SKM-1 treated with dmso at 0.1 percent for 144 hours (cell line): ENCODE measurements at regions not wholly inside any gene's neighbourhood (a gene's known extent, or its start where the extent isn't known, plus 50 kb on each side); places are given as distances from the start of the nearest gene placed in this dataset.
"Not testable (repeated sequence)": the region's sequence is repeated elsewhere in the genome, so short reads cannot be mapped to it uniquely, and the experiment has no call there.

Source experiments
- DNase-seq: peaks from one replicate; lab custom pipeline; 2025; ENCODE audit not compliant: unreplicated experiment; lab: John Stamatoyannopoulos, UW

DNA sequence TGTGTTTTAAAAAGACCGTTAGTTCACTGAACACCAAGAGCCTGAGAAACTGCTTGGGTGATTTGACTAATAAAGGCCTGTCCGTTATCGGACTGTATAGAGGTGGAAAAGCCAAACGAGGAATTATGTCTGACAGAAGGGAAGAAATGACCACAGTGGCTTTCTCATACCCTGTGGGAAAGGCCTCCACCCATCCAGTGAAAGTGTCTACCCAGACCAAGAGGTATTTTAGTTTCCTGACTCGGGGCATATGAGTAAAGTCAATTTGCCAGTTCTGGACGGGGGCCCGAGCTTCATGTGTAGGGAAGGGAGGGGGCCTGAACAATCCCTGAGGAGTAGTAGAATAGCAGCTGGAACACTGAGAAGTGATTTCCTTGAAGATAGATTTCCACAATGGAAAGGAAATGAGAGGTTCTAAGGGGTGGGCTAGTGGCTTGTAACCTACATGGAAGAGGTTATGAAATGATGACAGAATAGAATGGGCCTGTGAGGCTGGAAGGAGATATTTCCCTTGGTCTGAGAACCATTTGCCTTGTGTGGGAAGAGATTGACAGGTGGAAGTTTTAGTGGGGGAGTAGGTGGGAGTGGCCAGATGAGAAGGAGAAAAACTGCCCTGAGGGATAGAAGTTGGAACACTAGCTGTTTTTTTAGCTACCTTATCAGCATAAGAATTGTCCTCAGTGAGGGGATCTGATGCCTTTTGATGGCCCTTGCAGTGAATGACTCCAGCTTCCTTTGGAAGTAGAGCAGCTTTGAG is 106.4 kb upstream of the PPM1J start:
- not testable (repeated sequence) for DNase-seq

DNA sequence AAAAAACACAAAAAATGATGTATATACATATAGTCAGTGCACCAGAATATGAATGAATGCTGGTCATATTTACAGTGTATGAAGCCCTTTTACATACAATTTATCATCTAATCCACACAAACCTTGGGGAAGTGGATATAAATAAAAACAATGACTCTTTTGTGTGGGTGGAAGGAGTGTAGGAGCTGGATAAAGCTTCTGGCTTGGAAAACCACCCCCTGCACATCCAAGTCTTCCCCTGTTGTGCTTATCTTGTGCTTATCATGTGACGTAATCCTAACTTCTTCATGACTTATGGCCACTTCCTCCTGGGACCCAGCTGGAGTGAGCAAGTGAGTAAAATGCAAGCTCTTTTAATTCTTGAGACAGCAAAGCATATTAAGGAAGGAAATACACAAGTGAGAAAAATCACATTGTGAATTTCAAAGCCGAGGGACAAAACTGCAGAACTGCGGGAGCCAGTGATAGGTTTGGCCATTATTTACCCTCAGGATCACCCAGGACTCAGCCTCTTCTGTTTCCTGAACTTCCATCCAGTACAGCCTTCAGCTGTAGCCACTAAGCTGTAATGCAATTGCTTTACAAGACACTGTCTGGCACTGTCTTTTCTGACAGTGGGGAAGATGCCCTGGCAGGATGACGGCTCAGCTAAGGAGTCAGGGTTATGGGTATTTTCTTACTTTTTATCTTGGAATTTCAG is 104.0 kb upstream of the PPM1J start:
- DNase-seq = peak; percentile 80

- no peak for DNase-seq
Measured at GRCh38 chr1:112817555-112818373, 102.6 kb upstream of the PPM1J start.

GRCh38 chr1:112815376-112815775 is 100.2 kb upstream of the PPM1J start:
- no peak for DNase-seq

DNA sequence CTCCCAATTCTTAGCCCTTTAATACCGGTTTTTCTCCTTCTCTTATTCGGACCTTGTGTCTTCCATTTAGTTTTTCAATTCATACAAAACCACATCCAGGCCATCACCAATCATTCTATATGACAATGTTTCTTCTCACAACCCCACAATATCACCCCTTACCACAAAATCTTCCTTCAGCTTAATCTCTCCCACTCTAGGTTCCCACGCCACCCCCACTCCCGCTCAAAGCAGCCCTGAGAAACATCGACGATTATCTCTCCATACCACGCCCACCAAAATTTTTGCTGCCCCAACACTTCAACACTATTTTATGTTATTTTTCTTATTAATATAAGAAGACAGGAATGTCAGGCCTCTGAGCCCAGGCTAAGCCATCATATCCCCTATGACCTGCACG is 99.5 kb upstream of the PPM1J start:
- not testable (repeated sequence) for DNase-seq

DNA sequence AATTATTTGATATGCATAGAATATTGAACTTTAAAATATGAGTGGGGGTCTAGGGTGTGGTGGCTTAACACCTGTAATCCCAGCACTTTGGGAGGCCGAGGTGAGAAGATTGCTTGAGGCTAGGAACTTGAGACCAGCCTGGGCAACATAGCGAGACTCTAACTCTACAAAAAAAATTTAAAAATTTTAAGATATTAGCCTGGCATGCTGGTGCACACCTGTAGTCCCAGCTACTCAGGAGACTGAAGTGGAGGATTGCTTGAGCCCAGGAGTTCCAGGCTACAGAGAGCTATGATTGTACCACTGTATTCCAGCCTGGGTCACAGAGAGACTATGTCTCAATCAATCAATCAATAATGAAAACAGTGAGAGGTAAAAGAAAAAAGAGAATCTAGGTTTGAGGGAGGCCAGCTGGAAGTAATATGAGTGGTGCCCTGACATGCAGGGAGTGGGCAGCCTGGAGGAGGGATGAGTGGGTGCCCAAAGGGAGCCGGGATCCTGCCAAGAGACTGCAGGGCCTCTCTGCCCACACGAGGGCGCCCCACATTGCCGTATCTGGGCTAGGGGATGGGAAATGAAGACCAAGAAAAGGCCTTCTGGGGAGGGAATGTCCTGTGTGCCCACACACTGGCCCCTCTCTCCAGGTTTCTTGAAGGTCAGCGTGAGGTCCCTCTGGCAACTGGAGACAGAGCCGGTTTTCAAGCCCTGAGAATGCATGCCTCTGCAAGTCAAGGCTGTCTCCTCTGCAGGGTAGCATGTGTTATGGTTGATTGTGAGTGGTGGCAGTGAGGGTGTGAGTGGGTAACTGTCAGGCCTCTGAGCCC is 93.9 kb upstream of the PPM1J start:
- peak; percentile 61 for DNase-seq

GRCh38 chr1:112807999-112808398 is 92.9 kb upstream of the PPM1J start:
- no peak for DNase-seq

GRCh38 chr1:112807117-112807516 is 92.0 kb upstream of the PPM1J start:
- DNase-seq = no peak

DNA sequence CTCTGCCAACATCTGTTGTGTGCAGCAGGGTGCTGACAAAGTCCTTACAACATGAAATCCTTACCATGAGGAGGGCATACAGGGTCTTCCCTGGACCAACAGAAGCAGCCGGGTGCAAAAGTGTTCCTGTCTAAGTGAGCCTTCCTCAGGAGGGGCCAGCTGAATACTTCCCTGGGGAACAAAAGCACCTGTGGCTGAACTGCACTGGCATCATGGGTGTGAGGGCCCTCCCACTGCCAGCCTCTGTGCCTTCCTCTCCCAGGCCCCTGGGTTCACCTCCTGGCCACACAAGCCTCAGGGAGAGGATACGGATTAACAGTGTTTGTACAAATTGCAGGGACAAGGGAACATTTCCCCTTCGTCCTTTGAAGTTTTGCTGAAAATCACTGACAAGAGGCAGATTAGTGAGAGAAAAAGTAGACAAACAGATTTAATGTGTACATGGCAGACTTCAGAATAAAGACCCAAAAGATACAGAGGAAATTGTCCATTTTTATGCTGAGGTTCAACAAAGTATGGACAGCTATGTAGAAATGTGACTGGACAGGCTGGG is 91.0 kb upstream of the PPM1J start:
- DNase-seq = no peak

DNA sequence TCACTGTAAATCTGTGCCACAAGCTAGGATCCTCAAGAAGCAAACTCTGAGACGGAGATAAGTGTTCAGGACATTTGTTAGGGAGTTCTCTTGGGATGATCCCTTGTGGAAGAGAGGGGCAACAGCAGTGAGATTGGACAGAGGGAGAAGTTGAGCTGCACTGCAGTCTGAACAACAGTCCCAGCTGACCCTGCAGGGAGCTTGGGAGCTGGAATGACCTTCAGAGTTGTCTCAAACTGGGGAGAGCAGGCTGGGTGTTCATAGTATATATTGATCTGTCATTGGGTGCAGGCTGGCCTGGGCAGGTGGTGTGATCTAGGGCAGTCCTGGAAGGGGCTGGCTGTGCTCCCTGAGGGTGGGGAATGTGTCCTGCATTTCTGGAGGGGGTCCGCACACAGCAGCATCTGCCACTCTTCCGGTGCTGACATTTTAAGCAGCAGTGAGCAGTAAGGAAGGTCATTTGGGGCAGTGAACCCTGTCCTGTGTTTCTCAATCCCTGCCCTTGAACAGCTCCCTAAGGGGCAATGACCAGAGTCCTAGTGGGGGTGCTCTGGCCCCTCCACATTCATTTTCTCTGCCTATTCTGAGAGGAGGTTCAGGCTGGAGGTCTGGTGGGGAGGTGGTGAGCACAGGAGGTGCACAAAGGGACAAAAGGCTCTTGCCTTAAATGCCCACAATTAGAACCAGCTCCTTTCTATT is 90.2 kb upstream of the PPM1J start:
- DNase-seq = no peak

- DNase-seq = peak; percentile 46
Measured at GRCh38 chr1:112803906-112804762, 89.0 kb upstream of the PPM1J start.

GRCh38 chr1:112800289-112800688 is 85.2 kb upstream of the PPM1J start:
- DNase-seq = no peak

DNA sequence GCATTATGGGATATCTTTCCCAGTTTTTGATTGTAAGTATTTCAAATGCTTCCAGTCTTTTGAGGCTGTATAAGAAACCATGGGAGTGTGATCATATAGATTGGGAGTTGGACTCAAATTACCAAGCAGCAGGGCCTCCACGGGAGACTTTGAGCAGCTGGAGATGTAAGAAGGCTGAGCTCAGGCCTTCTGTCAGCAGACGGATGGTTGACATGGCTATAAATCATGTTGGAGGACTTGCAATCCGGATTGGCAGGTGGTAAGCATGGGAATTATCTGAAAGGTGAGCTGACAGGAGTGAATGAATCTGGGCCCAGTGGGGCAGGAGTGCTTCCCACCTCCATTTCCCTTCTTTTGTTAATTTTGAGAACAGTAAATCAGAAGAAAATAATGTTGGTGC is 83.2 kb upstream of the PPM1J start:
- no peak for DNase-seq

- no peak for DNase-seq
Measured at GRCh38 chr1:112797224-112797623, 82.1 kb upstream of the PPM1J start.

DNA sequence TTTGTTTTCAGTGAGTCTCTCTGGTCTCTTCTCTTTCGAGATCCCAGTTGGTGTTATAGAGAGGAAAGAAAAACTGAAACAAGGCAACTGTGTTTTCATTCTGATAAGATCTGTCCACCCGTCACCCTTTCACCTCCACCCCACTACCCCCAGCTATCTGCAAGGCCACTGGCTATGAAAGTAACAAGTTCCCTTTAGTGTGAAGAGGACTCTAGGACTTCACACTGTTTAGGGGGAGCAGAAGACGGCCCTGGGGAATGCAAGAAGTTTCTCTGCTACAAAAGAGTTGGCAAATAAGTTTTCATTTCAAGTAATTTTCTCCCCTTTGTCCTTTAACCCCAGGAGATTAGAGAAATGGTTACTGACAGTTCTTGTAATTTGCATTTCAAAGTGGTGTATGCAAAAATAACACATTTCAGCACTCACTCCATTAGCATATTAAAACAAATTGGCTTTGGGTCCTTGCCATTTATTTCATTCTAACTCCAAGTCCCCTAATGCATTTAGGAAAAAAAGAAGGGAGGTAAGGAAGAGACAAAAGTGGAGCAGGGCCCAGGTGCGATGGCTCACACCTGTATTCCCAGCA is 79.6 kb upstream of the PPM1J start:
- DNase-seq = no peak

DNA sequence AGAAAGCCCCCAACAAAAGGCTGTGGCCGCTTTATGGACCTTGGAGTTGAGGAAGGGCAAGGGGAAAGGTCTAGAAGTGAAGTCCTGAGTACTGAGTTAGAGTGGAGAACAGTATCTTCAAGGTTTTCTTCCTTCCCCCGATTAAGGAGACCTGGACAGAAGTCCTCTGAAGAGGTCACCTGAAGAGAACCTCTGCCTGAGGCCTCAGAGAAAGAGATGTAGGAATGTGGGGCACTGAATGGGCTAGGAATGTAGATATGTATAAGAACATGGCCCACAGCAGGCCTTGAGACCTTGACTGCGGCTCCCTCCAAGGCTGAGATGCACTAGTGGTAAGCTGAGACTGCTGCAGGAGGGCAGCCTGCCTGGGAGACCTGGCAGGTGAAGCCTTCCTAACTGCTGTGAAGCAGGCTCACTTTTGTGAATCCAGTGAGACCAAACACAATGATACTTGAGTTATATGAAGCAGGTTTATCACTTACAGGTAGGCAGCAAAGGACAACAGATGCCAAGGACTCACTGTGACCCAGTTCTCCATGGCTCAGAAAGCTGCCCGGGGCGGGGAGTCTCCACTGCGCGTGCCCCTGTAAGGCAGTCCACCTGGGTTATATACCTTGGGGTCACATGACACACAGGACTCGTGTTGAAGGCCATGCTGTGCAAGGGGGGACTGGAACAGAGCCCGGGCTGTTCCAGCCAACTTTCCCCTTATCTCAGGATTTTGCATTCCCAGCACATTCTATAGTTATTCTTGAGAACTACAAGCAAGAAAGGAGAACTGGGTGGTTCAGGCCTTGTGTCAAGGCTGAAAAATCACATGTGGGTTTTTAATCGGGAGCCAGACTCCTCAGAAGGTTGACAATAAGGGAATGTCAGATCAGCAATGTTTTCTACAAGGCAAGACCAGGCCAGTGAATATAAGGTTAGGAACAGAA is 78.8 kb upstream of the PPM1J start:
- no peak for DNase-seq

- DNase-seq = no peak
Measured at GRCh38 chr1:112791723-112792104, 76.6 kb upstream of the PPM1J start.
